HL-60 (cell line): ENCODE measurements at regions not wholly inside any gene's neighbourhood (a gene's known extent, or its start where the extent isn't known, plus 50 kb on each side); places are given as distances from the start of the nearest gene placed in this dataset.

ENCODE experiments used
- GABPA ChIP-seq: IDR thresholded peaks from 2 replicates; pipeline ENCODE4 v1.6.1; 2012; ENCODE audit warnings: low read depth
- POLR2AphosphoS5 ChIP-seq: IDR thresholded peaks from 2 replicates; pipeline ENCODE4 v1.6.1; 2012; ENCODE audit warnings: low read depth
- SPI1 ChIP-seq: IDR thresholded peaks from 2 replicates; pipeline ENCODE4 v1.6.1; 2012; ENCODE audit warnings: low read depth, mild to moderate bottlenecking, borderline replicate concordance
- TF ChIP-seq, protein P1 (sequence below): IDR thresholded peaks from one replicate; pipeline ENCODE4 v1.5.1; 2011; ENCODE audit warnings: low read length, control low read depth, inconsistent platforms; ENCODE audit not compliant: insufficient read depth
- TF ChIP-seq, protein P2 (sequence below): IDR thresholded peaks from 2 replicates; pipeline ENCODE4 v1.6.1; 2012; ENCODE audit warnings: low read depth; ENCODE audit not compliant: insufficient replicate concordance

DNA sequence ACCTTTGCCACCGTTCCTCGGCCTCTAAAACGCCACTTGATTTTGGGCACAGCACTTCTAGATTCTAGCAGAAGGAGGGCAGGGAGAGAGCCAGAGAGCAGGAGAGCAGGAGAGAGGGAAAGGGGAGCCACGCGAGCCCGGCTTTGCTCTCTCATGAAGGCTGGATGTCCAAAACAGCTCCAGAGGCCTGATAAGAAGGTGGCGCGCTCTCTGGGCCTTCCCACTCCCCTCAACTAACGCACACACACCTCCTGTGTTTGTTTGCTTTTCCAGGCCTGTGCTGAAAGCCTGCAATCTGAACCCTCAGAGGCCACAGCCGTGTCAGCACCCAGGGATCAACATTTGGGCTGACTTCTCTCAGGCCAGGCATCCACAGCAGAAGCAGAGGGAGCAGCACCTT, 184.8 kb upstream of the SOX11 start:
- TF ChIP-seq, protein P1, sequence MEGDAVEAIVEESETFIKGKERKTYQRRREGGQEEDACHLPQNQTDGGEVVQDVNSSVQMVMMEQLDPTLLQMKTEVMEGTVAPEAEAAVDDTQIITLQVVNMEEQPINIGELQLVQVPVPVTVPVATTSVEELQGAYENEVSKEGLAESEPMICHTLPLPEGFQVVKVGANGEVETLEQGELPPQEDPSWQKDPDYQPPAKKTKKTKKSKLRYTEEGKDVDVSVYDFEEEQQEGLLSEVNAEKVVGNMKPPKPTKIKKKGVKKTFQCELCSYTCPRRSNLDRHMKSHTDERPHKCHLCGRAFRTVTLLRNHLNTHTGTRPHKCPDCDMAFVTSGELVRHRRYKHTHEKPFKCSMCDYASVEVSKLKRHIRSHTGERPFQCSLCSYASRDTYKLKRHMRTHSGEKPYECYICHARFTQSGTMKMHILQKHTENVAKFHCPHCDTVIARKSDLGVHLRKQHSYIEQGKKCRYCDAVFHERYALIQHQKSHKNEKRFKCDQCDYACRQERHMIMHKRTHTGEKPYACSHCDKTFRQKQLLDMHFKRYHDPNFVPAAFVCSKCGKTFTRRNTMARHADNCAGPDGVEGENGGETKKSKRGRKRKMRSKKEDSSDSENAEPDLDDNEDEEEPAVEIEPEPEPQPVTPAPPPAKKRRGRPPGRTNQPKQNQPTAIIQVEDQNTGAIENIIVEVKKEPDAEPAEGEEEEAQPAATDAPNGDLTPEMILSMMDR: no peak
- TF ChIP-seq GABPA: no peak
- no peak for TF ChIP-seq POLR2AphosphoS5
- TF ChIP-seq SPI1: no peak
- TF ChIP-seq, protein P2, sequence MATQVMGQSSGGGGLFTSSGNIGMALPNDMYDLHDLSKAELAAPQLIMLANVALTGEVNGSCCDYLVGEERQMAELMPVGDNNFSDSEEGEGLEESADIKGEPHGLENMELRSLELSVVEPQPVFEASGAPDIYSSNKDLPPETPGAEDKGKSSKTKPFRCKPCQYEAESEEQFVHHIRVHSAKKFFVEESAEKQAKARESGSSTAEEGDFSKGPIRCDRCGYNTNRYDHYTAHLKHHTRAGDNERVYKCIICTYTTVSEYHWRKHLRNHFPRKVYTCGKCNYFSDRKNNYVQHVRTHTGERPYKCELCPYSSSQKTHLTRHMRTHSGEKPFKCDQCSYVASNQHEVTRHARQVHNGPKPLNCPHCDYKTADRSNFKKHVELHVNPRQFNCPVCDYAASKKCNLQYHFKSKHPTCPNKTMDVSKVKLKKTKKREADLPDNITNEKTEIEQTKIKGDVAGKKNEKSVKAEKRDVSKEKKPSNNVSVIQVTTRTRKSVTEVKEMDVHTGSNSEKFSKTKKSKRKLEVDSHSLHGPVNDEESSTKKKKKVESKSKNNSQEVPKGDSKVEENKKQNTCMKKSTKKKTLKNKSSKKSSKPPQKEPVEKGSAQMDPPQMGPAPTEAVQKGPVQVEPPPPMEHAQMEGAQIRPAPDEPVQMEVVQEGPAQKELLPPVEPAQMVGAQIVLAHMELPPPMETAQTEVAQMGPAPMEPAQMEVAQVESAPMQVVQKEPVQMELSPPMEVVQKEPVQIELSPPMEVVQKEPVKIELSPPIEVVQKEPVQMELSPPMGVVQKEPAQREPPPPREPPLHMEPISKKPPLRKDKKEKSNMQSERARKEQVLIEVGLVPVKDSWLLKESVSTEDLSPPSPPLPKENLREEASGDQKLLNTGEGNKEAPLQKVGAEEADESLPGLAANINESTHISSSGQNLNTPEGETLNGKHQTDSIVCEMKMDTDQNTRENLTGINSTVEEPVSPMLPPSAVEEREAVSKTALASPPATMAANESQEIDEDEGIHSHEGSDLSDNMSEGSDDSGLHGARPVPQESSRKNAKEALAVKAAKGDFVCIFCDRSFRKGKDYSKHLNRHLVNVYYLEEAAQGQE: no peak
